Brain microvascular endothelial cell (primary cell): ENCODE measurements at regions not wholly inside any gene's neighbourhood (a gene's known extent, or its start where the extent isn't known, plus 50 kb on each side); places are given as distances from the start of the nearest gene placed in this dataset.
A peak's percentile ranks its signal among the peaks of the same experiment; 100 is the strongest.

Experiments
- DNase-seq: peaks from one replicate; pipeline ENCODE4 v3.0.0-alpha.2; 2020
- H3K27ac ChIP-seq: fragments of 250-450 bp; sonication (Bioruptor Pico); 2 replicates; pipeline ENCODE4 v1.5.1; 2020; ENCODE audit warnings: mild to moderate bottlenecking, moderate library complexity
- H3K27me3 ChIP-seq: fragments of 250-450 bp; sonication (Bioruptor Pico); replicated peaks from 2 replicates; pipeline ENCODE4 v1.5.1; 2020; ENCODE audit warnings: mild to moderate bottlenecking
- H3K36me3 ChIP-seq: fragments of 250-450 bp; sonication (Bioruptor Pico); replicated peaks from 2 replicates; pipeline ENCODE4 v1.5.1; 2020; ENCODE audit warnings: mild to moderate bottlenecking
- H3K4me3 ChIP-seq: 2 replicates; pipeline ENCODE4 v1.5.1; 2011; ENCODE audit warnings: low read depth, mild to moderate bottlenecking, control low read depth, low read length, moderate library complexity
- CTCF ChIP-seq: IDR thresholded peaks from 2 replicates; pipeline ENCODE4 v1.5.1; 2011; ENCODE audit warnings: low read depth, mild to moderate bottlenecking, moderate library complexity, low read length, control low read depth, inconsistent platforms; ENCODE audit errors: missing control alignments
- in situ Hi-C: cut with HindIII; loops from 2 replicates; pipeline ENCODE4 v1.10.0; 2017; ENCODE audit warnings: low sequenced_read_pairs, low pct_ligation_motif_present

GRCh38 chr21:43315244-43316137, 111.4 kb downstream of the SIK1 start:
- no peak overlapping the region for H3K4me3 ChIP-seq
- peak; percentile 34 for TF ChIP-seq CTCF
- in situ Hi-C loops = no loop called here
- no peaks in the 10 kb centered on the region for H3K36me3 ChIP-seq
- no peak overlapping the region for H3K27ac ChIP-seq
- no peaks in the 10 kb centered on the region for H3K27me3 ChIP-seq
- no peak for DNase-seq

GRCh38 chr21:43313939-43314405, 113.0 kb downstream of the SIK1 start:
- in situ Hi-C loops = no loop called here
- DNase-seq = no peak
- TF ChIP-seq CTCF = no peak

GRCh38 chr21:43313221-43313938, 113.6 kb downstream of the SIK1 start:
- DNase-seq = no peak
- Histone ChIP-seq H3K4me3 (no peak overlapping the region), H3K27me3 (no peaks in the 10 kb centered on the region), H3K27ac (no peak overlapping the region), H3K36me3 (no peaks in the 10 kb centered on the region)
- no peak for TF ChIP-seq CTCF
- in situ Hi-C loops = no loop called here

More at GRCh38 chr21:43313939-43314405, 113.0 kb downstream of the SIK1 start:
- Histone ChIP-seq H3K27me3 (no peaks in the 10 kb centered on the region), H3K27ac (no peak overlapping the region), H3K36me3 (no peaks in the 10 kb centered on the region), H3K4me3 (no peak overlapping the region)

- TF ChIP-seq CTCF = no peak
Observed at GRCh38 chr21:43312751-43313169, 114.2 kb downstream of the SIK1 start.

GRCh38 chr21:43312011-43312410, 114.9 kb downstream of the SIK1 start:
- in situ Hi-C loops = no loop called here
- Histone ChIP-seq H3K36me3 (no peaks in the 10 kb centered on the region), H3K27ac (no peak overlapping the region), H3K4me3 (no peak overlapping the region), H3K27me3 (no peaks in the 10 kb centered on the region)
- DNase-seq = no peak
- TF ChIP-seq CTCF = no peak

More at GRCh38 chr21:43312751-43313169, 114.2 kb downstream of the SIK1 start:
- in situ Hi-C loops = no loop called here
- Histone ChIP-seq H3K27ac (no peak overlapping the region), H3K27me3 (no peaks in the 10 kb centered on the region), H3K36me3 (no peaks in the 10 kb centered on the region), H3K4me3 (no peak overlapping the region)
- DNase-seq = no peak
